ENCODE measurements at regions not wholly inside any gene's neighbourhood (a gene's known extent, or its start where the extent isn't known, plus 50 kb on each side); places are given as distances from the start of the nearest gene placed in this dataset.

- H3K79me2 ChIP-seq (ENCODE audit: control insufficient read depth in 1 of 2, insufficient read depth in 2 of 2, low read length in 2 of 2), result no peaks in the 10 kb centered on the region
- H4K5ac ChIP-seq (ENCODE audit: insufficient read length, low read depth, low read length), result no peak overlapping the region
- H2BK20ac ChIP-seq (ENCODE audit: low read length), result no peak overlapping the region
- no peak overlapping the region for H2BK15ac ChIP-seq (ENCODE audit: low read length)
- H3K9me3 ChIP-seq (ENCODE audit: insufficient read depth in 2 of 2, low read depth in 1 of 2, low read length in 1 of 2), result no peaks in the 10 kb centered on the region
- no peaks in the 10 kb centered on the region for H3K4me1 ChIP-seq (replicated peaks in 1 of 4; ENCODE audit: control insufficient read depth in 3 of 4, insufficient read depth in 4 of 4, low read length in 3 of 4)
- TF ChIP-seq ATF3 (IDR thresholded peaks at IDR 0.05; ENCODE audit: insufficient read depth, low read depth, low read length), result no peak
- no peak overlapping the region for H3K18ac ChIP-seq (ENCODE audit: extremely low read depth, low read length)
- ChIA-PET CTCF (ENCODE audit: partially characterized antibody) (no interaction called here), POLR2A (ENCODE audit: partially characterized antibody) (no interaction called here)
- no peak overlapping the region for H3K27ac ChIP-seq (ENCODE audit: low read depth, low read length)
- no peak overlapping the region for H2BK12ac ChIP-seq (ENCODE audit: low read depth, low read length)
- FAIRE-seq, result no peak
- 89% methylated on average over 4 of the region's 4 CpGs; no CpG with 5 or more reads in 1 of the 2 experiments for WGBS, 2 experiments (ENCODE audit: extremely low coverage in 1 of 2, insufficient coverage in 1 of 2, insufficient read length in 1 of 2, insufficient replicate concordance in 2 of 2, low coverage in 1 of 2, low lambda C conversion rate in 2 of 2, missing lambda C conversion rate in 1 of 2)
- H3K4me3 ChIP-seq (ENCODE audit: extremely low read depth in 1 of 4, insufficient read depth in 2 of 4, low read depth in 3 of 4, low read length in 4 of 4), result no peak overlapping the region
- no peak overlapping the region for H2BK120ac ChIP-seq (replicated peaks; ENCODE audit: low read depth, low read length)
- DNase-seq (ENCODE audit: low read depth in 1 of 2, low spot score in 2 of 2), result no peak
- no peak overlapping the region for H3K23ac ChIP-seq (ENCODE audit: insufficient read length)
- H3K4ac ChIP-seq (replicated peaks; ENCODE audit: insufficient read length, low read depth, low read length), result no peak overlapping the region
- H3K9ac ChIP-seq (replicated peaks in 1 of 4; ENCODE audit: extremely low read depth in 1 of 4, low read depth in 3 of 4, low read length in 3 of 4), result no peak overlapping the region
- H3K79me1 ChIP-seq (ENCODE audit: low read depth, low read length), result no peaks in the 10 kb centered on the region
- no peak overlapping the region for H2AFZ ChIP-seq (ENCODE audit: low read length)
- no peak overlapping the region for H4K91ac ChIP-seq (replicated peaks; ENCODE audit: insufficient read length, low read length)
- H3K56ac ChIP-seq (replicated peaks; ENCODE audit: insufficient read length, low read depth, low read length), result no peak overlapping the region
- no peaks in the 10 kb centered on the region for H3K23me2 ChIP-seq (ENCODE audit: low read depth, low read length)
- H3K36me3 ChIP-seq (ENCODE audit: control insufficient read depth in 2 of 4, insufficient read depth in 4 of 4, low read length in 3 of 4), result no peaks in the 10 kb centered on the region
- H2BK5ac ChIP-seq (ENCODE audit: low read depth, low read length), result no peak overlapping the region
- H3K14ac ChIP-seq (ENCODE audit: insufficient read length), result no peak overlapping the region
- no peaks in the 10 kb centered on the region for H3K27me3 ChIP-seq (replicated peaks in 1 of 4; ENCODE audit: control insufficient read depth in 3 of 4, extremely low read depth in 1 of 4, insufficient read depth in 3 of 4, low read length in 3 of 4)
- H4K8ac ChIP-seq (ENCODE audit: extremely low read depth, insufficient read depth, low read length), result no peak overlapping the region
- H2AK5ac ChIP-seq (ENCODE audit: low read depth, low read length), result no peak overlapping the region
- no peaks in the 10 kb centered on the region for H4K20me1 ChIP-seq (replicated peaks in 1 of 2; ENCODE audit: control insufficient read depth in 1 of 2, insufficient read depth in 2 of 2, low read length in 2 of 2)
- no peak overlapping the region for H3K4me2 ChIP-seq (ENCODE audit: insufficient read depth in 1 of 2, low read depth in 2 of 2, low read length in 2 of 2)
Measured at GRCh38 chr5:3359642-3360041, 236.0 kb upstream of the IRX1 start.
